ENCODE measurements at regions not wholly inside any gene's neighbourhood (a gene's known extent, or its start where the extent isn't known, plus 50 kb on each side); places are given as distances from the start of the nearest gene placed in this dataset.

DNA sequence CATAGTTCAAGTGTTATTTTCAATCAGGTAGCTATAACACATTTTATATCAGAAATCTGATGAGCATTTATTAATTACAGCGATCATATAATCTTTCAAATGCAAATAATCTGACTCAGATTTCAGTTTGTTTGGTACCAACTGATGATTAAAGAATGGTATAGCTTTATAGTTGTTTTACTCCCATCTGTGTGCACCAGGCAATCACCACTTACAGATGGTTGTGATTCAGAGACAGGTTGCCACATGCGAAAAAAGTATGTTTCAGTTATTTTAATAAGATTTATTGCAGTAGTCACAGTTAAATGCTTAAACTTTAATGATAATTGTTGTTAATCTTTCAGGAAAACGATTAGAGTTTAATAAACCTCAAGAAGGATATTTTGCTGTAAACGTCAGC, 155.1 kb upstream of the ARRDC3 start:
- H3K4me3 ChIP-seq: no peak overlapping the region
- H3K9me3 ChIP-seq: no peaks in the 10 kb centered on the region
- ATAC-seq: no peak

DNA sequence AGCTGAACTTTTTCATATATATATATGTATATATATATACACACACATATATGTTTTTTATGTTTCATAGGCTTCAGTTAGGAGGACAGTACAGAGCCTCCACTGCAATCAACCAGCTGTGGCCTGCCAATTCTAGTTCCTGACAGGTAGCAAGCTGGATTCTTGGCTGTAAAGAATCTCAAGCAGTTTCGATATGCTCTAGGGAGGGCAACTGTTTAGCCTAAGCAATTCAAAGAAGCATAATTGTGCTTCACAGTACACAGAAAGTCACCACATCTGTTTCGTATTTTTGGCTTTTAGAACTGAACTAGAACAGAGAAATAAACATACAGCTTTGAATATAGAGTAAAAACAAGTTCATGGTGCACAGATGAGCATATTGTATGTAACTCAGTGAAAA, 152.4 kb upstream of the ARRDC3 start:
- H3K27ac ChIP-seq: no peak overlapping the region
- DNase-seq: no peak

More for the DNA sequence above, 155.1 kb upstream of the ARRDC3 start:
- no peaks in the 10 kb centered on the region for H3K4me1 ChIP-seq
- TF ChIP-seq, protein P1, sequence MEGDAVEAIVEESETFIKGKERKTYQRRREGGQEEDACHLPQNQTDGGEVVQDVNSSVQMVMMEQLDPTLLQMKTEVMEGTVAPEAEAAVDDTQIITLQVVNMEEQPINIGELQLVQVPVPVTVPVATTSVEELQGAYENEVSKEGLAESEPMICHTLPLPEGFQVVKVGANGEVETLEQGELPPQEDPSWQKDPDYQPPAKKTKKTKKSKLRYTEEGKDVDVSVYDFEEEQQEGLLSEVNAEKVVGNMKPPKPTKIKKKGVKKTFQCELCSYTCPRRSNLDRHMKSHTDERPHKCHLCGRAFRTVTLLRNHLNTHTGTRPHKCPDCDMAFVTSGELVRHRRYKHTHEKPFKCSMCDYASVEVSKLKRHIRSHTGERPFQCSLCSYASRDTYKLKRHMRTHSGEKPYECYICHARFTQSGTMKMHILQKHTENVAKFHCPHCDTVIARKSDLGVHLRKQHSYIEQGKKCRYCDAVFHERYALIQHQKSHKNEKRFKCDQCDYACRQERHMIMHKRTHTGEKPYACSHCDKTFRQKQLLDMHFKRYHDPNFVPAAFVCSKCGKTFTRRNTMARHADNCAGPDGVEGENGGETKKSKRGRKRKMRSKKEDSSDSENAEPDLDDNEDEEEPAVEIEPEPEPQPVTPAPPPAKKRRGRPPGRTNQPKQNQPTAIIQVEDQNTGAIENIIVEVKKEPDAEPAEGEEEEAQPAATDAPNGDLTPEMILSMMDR (IDR thresholded peaks at IDR 0.05): no peak
- no peak overlapping the region for H3K27ac ChIP-seq
- H3K36me3 ChIP-seq: no peaks in the 10 kb centered on the region
- no peak for DNase-seq
- intact Hi-C loops (cut with DNase I): no loop called here
- no peaks in the 10 kb centered on the region for H3K27me3 ChIP-seq (ENCODE audit: low read depth)

DNA sequence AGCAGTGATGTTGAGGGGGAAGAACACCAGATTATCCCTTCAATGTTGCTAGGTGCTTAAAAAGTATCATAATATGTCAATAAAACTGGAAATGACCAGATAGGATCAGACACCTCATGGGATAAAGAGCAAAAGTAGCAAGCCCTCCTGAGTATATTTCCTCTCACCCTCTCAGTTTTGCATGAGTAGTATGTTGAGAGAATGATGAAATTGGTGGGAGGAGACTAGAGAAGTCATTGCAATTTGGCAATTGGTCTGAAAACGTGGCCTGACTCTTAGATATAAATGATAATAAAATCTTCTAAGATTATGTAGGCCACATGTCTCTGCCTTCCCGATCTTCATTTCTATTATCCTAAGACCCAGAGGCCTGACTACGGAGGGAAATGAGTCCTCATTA, 151.2 kb upstream of the ARRDC3 start:
- DNase-seq (no peak), ATAC-seq (no peak)
- Histone ChIP-seq H3K4me1 (no peaks in the 10 kb centered on the region), H3K27me3 (ENCODE audit: low read depth) (no peaks in the 10 kb centered on the region), H3K27ac (no peak overlapping the region), H3K4me3 (no peak overlapping the region), H3K36me3 (no peaks in the 10 kb centered on the region), H3K9me3 (no peaks in the 10 kb centered on the region)
- intact Hi-C loops (cut with DNase I): no loop called here
- TF ChIP-seq, protein P1 (IDR thresholded peaks at IDR 0.05): no peak

More for the DNA sequence above, 152.4 kb upstream of the ARRDC3 start:
- H3K4me3 ChIP-seq: no peak overlapping the region
- TF ChIP-seq, protein P1 (IDR thresholded peaks at IDR 0.05): no peak
- no peaks in the 10 kb centered on the region for H3K36me3 ChIP-seq
- H3K27me3 ChIP-seq (ENCODE audit: low read depth): no peaks in the 10 kb centered on the region
- no peaks in the 10 kb centered on the region for H3K4me1 ChIP-seq
- ATAC-seq: no peak
- no peaks in the 10 kb centered on the region for H3K9me3 ChIP-seq
- intact Hi-C loops (cut with DNase I): no loop called here

DNA sequence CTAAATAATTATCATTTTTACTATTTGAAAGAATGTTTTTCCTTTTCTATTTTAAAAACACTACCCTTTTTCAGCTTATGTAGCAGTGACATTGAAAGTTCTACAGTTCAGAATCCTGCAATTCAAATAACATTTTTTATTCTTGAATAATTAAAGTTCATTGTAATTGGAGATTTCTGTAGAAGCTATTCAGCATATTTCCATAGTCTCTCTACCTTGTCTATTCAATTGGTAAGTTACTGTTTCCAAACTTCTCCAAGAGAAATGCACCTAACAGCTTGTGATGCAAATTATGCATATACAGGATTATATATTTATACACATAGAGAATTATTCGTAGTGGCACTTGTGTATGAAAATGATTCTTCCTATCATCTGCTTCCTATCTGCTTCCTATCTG, 149.7 kb upstream of the ARRDC3 start:
- no peak for ATAC-seq
- TF ChIP-seq, protein P1 (IDR thresholded peaks at IDR 0.05): no peak
- Histone ChIP-seq H3K27ac (no peak overlapping the region), H3K4me3 (no peak overlapping the region), H3K27me3 (ENCODE audit: low read depth) (no peaks in the 10 kb centered on the region), H3K9me3 (no peaks in the 10 kb centered on the region), H3K4me1 (no peaks in the 10 kb centered on the region), H3K36me3 (no peaks in the 10 kb centered on the region)
- intact Hi-C loops (cut with DNase I): no loop called here
- DNase-seq: no peak

DNA sequence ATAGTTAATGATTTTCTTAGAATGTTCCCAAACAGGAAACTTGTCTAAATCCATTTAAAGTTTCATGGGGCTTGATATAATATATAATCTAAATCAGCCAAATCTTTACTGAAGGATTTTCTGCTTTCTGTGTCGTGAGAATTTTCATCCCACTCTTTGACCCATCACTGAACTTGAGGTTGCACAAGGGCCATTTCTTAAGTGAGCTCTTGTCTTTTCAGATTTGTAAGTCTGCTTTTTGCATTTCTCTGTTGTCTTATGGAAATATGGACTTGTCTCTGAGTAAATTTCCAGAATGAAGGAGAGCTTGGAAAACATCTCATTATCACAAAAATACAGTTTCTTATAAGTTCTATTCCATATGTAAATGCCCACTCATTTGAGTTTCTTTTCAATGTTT, 149.2 kb upstream of the ARRDC3 start:
- intact Hi-C loops (cut with DNase I): no loop called here

More for the DNA sequence above, 149.2 kb upstream of the ARRDC3 start:
- no peaks in the 10 kb centered on the region for H3K27me3 ChIP-seq (ENCODE audit: low read depth)
- H3K36me3 ChIP-seq: no peaks in the 10 kb centered on the region
- TF ChIP-seq, protein P1 (IDR thresholded peaks at IDR 0.05): no peak
- DNase-seq (no peak), ATAC-seq (no peak)
- no peak overlapping the region for H3K27ac ChIP-seq
- H3K4me3 ChIP-seq: no peak overlapping the region
- no peaks in the 10 kb centered on the region for H3K4me1 ChIP-seq
- H3K9me3 ChIP-seq: no peaks in the 10 kb centered on the region

Measured in lower lobe of right lung (tissue), 2 donors.